ENCODE measurements at regions not wholly inside any gene's neighbourhood (a gene's known extent, or its start where the extent isn't known, plus 50 kb on each side); places are given as distances from the start of the nearest gene placed in this dataset.
"Not testable (repeated sequence)": the region's sequence is repeated elsewhere in the genome, so short reads cannot be mapped to it uniquely, and the experiment has no call there.

GRCh38 chr2:61664190-61664589, 126.0 kb upstream of the XPO1 start:
- DNase-seq (ENCODE audit: insufficient read length, low spot score) (no peak), FAIRE-seq (no peak)
- no peak for TF ChIP-seq TAF1 (IDR thresholded peaks at IDR 0.05; ENCODE audit: low read depth, low read length)
- no peak for TF ChIP-seq POLR2A (IDR thresholded peaks at IDR 0.05; ENCODE audit: low read depth, low read length)
- TF ChIP-seq POU2F2 (IDR thresholded peaks at IDR 0.05; ENCODE audit: low read depth, low read length) = no peak
- no peak for TF ChIP-seq SPI1 (IDR thresholded peaks at IDR 0.05; ENCODE audit: low read depth, low read length)
- no peak for TF ChIP-seq POLR2AphosphoS5 (IDR thresholded peaks at IDR 0.05; ENCODE audit: low read depth, low read length)
- no peak for TF ChIP-seq PAX5 (IDR thresholded peaks at IDR 0.05; ENCODE audit: insufficient read depth, low read length, severe bottlenecking)

- FAIRE-seq (no peak), DNase-seq (ENCODE audit: insufficient read length, low spot score) (no peak)
- no peak for TF ChIP-seq PAX5 (IDR thresholded peaks at IDR 0.05; ENCODE audit: insufficient read depth, low read length, severe bottlenecking)
- no peak for TF ChIP-seq POLR2AphosphoS5 (IDR thresholded peaks at IDR 0.05; ENCODE audit: low read depth, low read length)
- no peak for TF ChIP-seq POLR2A (IDR thresholded peaks at IDR 0.05; ENCODE audit: low read depth, low read length)
- TF ChIP-seq POU2F2 (IDR thresholded peaks at IDR 0.05; ENCODE audit: low read depth, low read length) = no peak
- no peak for TF ChIP-seq SPI1 (IDR thresholded peaks at IDR 0.05; ENCODE audit: low read depth, low read length)
- no peak for TF ChIP-seq TAF1 (IDR thresholded peaks at IDR 0.05; ENCODE audit: low read depth, low read length)
These were observed 124.8 kb upstream of the XPO1 start for GRCh38 chr2:61662990-61663389.

- DNase-seq (ENCODE audit: insufficient read length, low spot score) = no peak
- FAIRE-seq = no peak
- TF ChIP-seq POLR2A (IDR thresholded peaks at IDR 0.05; ENCODE audit: low read depth, low read length) (no peak), POLR2AphosphoS5 (IDR thresholded peaks at IDR 0.05; ENCODE audit: low read depth, low read length) (no peak)
These were observed 122.6 kb upstream of the XPO1 start for GRCh38 chr2:61660511-61661388.

- FAIRE-seq = peak; percentile 5
- peak; percentile 16 for DNase-seq (ENCODE audit: insufficient read length, low spot score)
- TF ChIP-seq PAX5 (IDR thresholded peaks at IDR 0.05; ENCODE audit: insufficient read depth, low read length, severe bottlenecking) = no peak
- TF ChIP-seq POU2F2 (IDR thresholded peaks at IDR 0.05; ENCODE audit: low read depth, low read length) = no peak
- TF ChIP-seq TAF1 (IDR thresholded peaks at IDR 0.05; ENCODE audit: low read depth, low read length) = no peak
- no peak for TF ChIP-seq SPI1 (IDR thresholded peaks at IDR 0.05; ENCODE audit: low read depth, low read length)
- TF ChIP-seq POLR2A (IDR thresholded peaks at IDR 0.05; ENCODE audit: low read depth, low read length) = no peak
- TF ChIP-seq POLR2AphosphoS5 (IDR thresholded peaks at IDR 0.05; ENCODE audit: low read depth, low read length) = no peak
These were observed 121.0 kb upstream of the XPO1 start for GRCh38 chr2:61658841-61659780.

GRCh38 chr2:61649946-61650345, 111.8 kb upstream of the XPO1 start:
- DNase-seq (ENCODE audit: insufficient read length, low spot score); FAIRE-seq: not testable (repeated sequence)

GRCh38 chr2:61649021-61649420, 110.9 kb upstream of the XPO1 start:
- FAIRE-seq (no peak), DNase-seq (ENCODE audit: insufficient read length, low spot score) (no peak)
- TF ChIP-seq PAX5 (IDR thresholded peaks at IDR 0.05; ENCODE audit: insufficient read depth, low read length, severe bottlenecking) = no peak

- no peak for FAIRE-seq
- DNase-seq (ENCODE audit: insufficient read length, low spot score) = no peak
- no peak for TF ChIP-seq POU2F2 (IDR thresholded peaks at IDR 0.05; ENCODE audit: low read depth, low read length)
- TF ChIP-seq PAX5 (IDR thresholded peaks at IDR 0.05; ENCODE audit: insufficient read depth, low read length, severe bottlenecking) = no peak
These were observed 108.9 kb upstream of the XPO1 start for GRCh38 chr2:61647044-61647443.

- FAIRE-seq = no peak
- no peak for DNase-seq (ENCODE audit: insufficient read length, low spot score)
- TF ChIP-seq POLR2AphosphoS5 (IDR thresholded peaks at IDR 0.05; ENCODE audit: low read depth, low read length) (no peak), POU2F2 (IDR thresholded peaks at IDR 0.05; ENCODE audit: low read depth, low read length) (no peak), POLR2A (IDR thresholded peaks at IDR 0.05; ENCODE audit: low read depth, low read length) (no peak), TAF1 (IDR thresholded peaks at IDR 0.05; ENCODE audit: low read depth, low read length) (no peak), SPI1 (IDR thresholded peaks at IDR 0.05; ENCODE audit: low read depth, low read length) (no peak), PAX5 (IDR thresholded peaks at IDR 0.05; ENCODE audit: insufficient read depth, low read length, severe bottlenecking) (no peak)
These were observed 107.8 kb upstream of the XPO1 start for GRCh38 chr2:61645911-61646310.

- not testable (repeated sequence) for FAIRE-seq; DNase-seq (ENCODE audit: insufficient read length, low spot score)
These were observed 105.0 kb upstream of the XPO1 start for GRCh38 chr2:61643153-61643552.

- FAIRE-seq (no peak), DNase-seq (ENCODE audit: insufficient read length, low spot score) (no peak)
- TF ChIP-seq POLR2AphosphoS5 (IDR thresholded peaks at IDR 0.05; ENCODE audit: low read depth, low read length) (no peak), SPI1 (IDR thresholded peaks at IDR 0.05; ENCODE audit: low read depth, low read length) (no peak), POU2F2 (IDR thresholded peaks at IDR 0.05; ENCODE audit: low read depth, low read length) (no peak), PAX5 (IDR thresholded peaks at IDR 0.05; ENCODE audit: insufficient read depth, low read length, severe bottlenecking) (no peak), POLR2A (IDR thresholded peaks at IDR 0.05; ENCODE audit: low read depth, low read length) (no peak), TAF1 (IDR thresholded peaks at IDR 0.05; ENCODE audit: low read depth, low read length) (no peak)
These were observed 102.2 kb upstream of the XPO1 start for GRCh38 chr2:61640406-61640805.

All from GM12891 (cell line).